Ammon's horn (tissue), 1 donor: ENCODE measurements at regions not wholly inside any gene's neighbourhood (a gene's known extent, or its start where the extent isn't known, plus 50 kb on each side); places are given as distances from the start of the nearest gene placed in this dataset.

Experiments
- DNase-seq: peaks from one replicate; pipeline ENCODE4 v3.0.0-alpha.2; 2016; ENCODE audit warnings: low spot score

DNA sequence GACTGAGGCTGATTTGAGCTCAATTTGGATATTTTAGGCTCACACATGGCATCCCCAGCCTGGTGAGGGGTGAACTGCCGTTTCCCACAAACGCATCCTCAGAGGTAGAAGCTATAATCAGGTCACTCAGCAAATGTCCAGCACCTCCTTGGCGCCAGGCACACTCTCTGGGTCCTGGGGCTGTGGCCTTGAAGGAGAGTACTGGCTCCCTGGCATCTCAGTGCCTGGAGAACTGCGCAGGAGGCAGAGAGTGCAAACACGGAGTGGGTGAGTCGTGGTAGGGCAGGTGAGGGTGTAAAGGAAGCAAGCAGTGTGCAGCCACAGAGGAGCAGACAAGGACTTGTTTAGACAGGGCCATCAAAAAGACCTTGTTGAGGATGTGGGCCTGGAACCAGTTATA, 224.0 kb upstream of the ZNF32 start:
- DNase-seq, result no peak

DNA sequence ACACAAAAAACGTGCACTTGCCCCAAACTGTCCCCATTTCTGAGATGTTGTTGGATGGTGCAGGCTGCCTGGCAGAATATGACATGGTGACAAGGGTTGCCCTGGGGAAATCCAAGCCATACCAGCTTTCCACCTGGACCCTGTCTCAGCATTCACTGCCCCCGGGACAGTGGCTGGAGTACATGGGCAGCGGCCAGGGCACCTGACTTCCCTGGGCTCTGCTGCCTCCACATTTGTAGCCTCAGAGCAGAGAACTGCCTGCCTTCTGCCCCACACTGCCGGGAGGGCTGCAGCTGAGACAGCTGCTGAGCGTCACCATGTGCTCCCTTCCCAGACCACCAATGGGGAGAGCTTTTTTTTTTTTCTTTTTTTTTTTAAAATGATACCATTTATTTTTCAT, 222.9 kb upstream of the ZNF32 start:
- no peak for DNase-seq

DNA sequence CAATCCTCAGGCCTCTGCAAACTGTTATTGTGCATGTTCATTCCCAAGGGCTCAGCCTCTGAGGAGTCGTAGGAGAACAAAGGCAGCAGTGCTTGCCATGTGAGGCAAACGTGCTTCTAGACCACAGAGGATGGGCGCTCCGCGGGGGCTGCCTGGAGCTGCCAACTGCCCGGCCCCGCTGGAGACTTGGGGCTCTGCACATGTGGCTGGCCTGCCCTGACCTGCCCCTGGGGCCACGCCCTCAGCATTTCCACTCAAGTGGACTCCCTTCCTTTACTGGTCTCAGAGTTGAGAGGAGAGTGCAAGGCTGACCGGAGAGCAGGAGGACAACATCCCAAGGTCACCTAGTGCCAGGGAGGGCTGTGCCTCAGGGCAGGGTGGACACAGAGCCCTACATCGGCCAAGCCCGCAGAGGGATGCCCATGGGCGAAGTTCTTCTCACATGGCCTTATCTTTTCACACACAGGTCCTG, 222.3 kb upstream of the ZNF32 start:
- no peak for DNase-seq

DNA sequence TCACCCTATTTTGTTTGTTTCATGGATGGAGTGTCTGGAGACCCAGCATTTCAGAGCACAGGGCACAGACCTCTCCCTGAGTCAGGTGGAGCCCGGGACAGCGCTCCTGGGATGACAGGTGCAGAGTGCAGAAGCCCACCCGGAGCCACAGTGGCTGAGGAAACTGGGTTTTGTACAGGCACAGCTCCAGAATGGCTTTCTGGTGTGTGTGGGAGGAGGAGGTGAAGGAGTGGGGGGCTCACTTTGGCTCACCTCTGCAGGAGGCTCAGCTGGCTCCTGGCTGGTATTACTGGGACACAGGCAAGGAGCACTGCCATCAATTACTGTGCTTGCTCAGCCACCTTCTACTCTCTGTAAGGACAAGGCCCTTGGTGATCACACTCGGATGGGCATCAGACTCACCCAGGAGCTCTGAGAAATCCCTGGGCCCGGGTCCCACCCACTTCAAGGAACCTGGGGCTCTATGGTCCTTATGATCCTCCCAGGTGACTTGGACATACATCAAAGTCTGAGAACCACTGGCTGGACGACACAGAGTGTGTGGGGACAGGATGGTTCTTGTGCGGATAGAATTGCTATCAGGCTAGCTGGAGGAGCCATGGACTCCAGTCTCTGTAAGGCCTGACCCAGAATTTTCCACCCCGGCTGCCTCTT, 221.1 kb upstream of the ZNF32 start:
- no peak for DNase-seq

DNA sequence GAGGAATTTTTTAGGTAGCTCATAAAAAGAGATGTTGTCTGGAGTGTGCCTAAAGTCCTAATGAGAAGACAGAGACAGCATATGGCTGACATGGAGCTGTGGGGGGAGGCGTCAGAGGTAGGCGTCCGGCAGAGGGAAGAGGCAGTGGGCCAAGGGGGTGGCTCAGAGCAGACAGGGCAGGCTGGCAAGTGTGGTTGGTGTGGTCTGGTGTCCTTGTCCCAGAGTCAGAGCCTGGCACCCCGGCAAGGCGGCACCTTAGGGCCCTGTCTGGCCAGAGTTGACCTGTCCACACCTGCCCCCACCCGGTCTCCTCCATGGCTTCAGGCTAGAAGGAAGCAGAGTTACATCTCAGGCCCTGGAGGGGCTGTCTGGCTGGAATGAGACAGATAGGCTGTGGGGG, 220.3 kb upstream of the ZNF32 start:
- DNase-seq, result no peak

DNA sequence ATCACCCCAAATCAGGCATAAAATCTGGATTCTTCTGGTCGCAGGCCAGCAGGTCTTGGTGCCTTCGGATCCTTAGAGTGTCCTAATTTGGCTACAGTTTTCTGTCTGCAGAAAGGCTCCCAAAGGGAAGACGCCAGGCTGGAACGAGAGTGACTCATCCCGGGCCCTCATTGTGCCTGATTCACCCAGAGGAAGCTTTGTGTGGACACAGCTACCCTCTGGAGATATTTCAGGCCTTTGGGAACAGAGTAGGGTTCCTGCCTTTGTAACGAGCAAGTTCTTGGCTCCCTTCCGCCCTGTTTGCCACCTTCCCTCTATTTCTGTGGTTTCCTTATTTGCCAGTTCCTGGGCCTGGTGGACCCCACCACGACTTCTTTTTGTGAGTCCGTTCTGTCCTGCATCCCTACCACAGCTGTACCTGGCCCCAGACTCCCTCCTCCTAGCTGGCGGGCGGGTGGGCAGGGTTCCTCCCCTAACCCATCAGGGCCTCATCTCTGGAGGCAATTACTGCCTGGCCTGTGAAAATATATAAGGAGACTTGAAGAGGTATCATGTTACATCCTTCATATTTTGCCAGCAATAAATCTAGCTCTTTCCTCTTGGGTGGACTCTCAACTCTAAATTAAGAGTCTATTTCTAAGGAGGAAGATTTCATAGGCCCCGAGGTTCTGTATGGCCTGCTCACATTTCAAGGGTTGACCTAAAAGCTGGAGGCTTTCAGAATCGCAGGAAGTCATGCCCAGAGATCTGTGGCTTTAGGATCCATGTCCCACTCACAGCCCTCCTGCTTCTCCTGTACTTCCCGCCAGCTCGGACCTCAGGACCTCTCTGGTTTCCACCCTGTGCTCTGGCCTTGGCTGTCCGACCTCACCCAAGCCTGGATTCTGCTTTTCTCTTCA, 219.2 kb upstream of the ZNF32 start:
- DNase-seq, result no peak

DNA sequence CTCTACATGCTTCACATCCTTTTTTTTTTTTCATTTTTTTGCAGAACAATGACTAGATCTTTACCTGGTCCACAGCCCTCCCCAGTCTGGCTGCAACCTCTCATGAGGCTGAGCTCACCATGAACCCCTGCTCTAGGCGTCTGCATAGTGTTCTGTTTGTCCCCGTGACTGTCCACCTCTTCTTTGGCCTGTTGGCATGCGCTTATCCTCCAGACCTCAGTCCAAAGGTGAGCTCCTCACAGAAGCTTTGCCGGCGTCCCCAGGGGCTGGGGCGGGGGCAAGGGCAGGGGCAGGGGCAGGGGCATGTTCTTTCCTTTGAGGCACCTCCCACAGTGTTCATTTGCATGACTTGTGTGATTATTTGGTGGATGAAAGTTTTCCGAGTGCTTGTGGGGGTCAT, 218.4 kb upstream of the ZNF32 start:
- DNase-seq, result no peak

DNA sequence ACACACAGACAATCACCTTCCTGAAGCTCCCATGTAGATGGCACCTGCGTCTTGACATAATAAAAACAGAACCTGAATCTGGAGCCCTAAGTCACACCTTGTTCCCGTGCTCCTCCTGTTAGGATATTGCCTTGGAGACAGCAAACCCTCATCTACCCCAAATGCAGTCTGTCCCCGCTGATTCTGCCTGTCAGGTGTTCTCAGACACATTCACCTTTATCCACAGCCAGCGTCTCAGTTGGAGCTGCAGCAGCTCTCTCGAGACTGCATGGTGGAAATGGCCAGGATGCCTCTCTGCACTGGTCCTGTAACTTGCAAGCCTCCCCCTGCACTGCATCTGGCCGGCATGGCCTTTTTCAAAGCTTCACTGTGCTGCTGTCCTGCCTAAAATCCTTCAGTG, 218.0 kb upstream of the ZNF32 start:
- no peak for DNase-seq

DNA sequence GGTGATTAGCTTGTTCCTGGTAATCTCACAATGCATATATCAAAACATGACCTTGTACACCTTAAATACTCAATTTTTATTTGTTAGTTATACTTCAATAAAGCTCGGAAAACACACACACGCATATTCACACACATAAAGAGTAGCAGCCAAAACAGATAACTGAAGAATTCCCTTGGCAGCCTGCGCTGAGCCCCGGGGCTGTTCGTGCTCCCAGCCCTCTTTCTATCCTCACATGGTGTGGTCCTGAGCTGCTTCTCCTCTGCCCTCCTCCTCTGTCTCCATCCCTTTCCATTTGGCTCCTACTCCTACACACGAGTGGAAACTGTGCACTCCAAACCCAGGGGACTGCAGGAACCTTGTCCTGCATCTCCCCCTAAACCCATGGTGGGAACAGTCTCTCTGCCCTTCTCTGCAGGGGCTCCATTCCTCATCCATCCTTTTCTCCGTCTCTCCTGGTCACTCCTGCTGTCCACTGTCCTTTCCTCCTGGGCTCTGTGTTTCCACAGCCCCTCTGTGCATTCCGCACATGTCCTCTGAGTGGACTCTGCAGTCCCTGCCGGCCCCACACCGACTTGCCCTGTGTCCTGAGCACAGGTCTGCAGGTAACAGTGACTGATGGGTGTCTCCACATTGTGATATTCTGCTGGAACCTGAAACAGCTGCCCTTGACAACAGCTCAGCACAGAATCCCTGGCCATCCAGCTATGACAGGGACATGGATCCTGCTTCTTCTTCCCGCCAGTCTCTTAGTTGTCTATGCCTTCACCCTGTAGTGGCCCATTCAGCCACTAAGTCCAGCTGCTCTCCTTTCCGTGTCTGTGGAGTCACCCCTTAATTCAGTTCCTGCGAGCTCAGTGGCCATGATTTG, 216.8 kb upstream of the ZNF32 start:
- no peak for DNase-seq

DNA sequence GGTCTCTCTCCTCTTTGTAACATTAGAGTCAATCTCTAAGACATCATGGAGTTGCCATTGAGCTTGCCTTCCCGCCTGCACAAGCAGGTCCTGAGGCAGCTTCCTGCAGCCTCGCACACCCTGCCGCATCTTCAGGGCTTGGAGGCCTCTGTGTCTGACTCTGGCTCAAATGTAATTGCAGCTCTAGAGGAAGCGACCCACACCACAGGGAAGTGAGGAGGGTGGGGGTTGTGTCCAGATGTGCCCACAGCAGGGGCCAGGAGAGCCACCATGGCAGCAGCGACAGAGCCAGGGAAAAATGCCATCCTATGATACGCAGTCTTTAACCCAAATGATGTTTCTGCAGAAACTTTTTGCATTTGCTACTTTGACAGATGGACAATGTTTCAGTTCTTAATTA, 216.0 kb upstream of the ZNF32 start:
- no peak for DNase-seq

DNA sequence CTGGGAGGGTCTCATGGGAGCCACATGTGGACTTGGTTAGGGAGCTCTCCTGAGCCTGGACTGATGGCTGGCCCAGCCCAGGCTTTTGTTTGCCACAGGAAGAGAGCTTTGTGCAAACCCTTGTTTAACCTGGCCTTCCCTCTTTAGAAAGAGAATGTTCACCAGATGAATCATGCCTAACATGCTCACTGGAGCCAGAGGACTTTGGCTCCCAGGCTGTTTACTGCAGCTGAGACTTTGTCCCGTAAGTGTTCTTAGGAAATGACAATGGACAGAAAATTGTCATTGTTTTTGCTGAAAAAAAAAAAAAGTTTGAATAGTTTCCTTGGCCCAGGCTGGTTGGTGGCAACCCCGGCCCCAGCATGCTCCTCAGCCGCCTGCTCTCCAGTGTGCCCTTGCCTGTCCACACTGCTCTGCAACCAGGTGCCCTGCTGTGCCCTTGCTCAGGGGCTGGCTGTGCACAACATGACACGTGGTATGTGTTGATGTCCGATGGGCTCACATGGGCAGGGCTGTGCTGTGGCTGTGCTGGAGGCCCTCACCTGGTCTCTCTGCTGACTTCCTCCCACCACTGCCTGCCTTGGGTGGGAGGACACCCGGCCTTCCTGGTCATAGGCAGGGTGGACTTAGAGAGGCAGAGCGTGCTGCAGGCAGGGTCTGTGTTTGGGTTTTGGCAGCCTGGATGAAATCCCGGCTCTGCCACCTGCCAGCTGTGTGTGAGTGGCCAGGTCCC, 215.3 kb upstream of the ZNF32 start:
- no peak for DNase-seq

DNA sequence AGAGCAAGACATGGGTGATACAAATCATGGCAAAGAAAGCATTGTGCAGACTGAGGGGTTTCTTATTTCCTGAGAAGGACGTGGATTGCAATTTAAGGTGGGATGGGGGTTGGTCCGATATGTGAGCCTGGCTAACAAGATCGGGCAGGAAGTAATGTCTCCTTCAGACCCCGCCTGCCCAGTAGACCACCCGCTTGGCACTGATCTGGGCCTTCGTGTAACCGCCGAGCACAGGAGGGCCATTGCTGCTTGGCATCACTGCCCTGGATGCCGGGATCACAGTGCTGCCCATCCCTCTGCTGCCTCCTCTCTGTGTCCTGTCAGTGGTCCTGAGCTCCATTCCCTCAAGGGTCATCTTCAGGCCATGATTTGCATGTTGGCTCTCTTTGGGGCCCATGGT, 214.6 kb upstream of the ZNF32 start:
- DNase-seq, result no peak

DNA sequence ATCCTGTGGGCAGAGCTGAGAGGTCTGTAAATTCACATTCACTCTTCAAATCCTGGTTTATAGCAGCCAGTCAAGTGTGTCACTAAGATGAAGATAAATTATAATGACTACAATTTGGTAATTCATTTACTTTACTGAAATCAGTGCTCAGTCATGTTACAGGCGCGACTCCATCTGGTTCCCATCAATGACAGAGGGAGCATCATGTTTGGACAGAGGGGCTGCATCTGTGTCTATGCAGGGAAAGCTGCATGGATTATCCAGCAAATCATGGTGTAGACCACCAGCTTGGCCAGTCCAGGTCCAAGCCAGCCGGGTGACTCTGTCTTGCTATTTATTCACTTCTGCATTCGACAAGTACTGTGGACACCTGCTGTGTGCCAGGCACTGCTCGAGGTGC, 214.1 kb upstream of the ZNF32 start:
- no peak for DNase-seq

DNA sequence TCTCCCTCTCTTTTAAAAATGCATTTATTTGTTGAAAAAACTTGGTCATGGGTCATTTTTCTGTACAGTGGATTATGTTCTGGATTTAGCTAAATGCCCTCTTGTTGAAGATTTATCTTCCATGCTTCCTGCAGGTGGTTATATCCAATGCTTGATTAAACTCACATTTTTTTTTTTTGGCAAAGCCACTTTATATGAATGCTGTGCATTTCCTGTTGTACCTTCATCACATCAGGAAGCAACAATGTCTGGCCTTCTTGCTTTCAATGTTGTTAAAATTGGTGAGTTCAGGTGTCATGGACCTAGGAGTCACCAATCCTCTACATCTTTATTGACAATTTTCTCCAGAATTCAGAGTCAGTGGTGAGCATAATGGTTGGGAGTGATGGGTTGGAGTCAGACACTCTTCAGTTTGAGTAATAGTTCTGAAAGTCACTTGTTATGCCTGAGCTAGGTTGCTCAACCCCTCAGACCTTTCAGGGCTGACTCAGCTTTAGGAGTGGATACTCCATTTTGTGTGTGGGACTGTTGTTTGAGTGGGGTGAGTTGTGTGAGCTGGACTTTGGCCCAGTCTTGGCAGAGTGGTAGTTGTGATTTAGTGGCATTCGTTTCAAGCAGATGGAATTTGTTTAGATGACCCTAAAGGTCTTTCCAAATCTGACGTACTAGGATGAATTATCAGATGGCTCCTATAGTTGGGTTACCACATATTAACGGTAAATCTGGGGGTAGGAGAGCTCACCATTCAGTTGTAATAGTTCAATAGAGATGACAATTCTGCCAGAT, 213.5 kb upstream of the ZNF32 start:
- no peak for DNase-seq

DNA sequence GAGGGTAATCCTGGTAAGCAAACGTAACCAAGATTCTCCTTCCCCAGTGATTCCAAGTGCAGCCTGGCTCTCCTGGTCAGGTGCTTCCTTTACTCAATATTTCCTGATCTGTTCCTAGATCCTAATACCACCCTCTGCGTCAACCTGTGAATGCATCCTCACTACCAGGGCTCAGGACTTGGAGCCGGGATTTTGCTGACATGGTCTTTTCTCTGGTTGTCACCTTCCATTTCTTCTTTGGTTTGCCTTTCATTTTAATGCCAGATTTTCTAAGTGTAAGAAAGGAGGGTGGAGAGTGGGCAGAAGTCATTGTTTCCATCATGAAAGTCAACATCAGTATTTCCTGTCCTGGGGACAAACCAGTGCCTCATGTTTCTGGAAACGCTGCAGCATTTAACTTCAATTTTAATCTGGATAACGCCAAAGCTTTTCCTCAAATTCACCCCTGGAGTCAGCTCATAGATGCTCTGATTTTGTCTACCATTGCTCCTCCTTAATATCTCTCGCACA, 210.4 kb upstream of the ZNF32 start:
- no peak for DNase-seq

DNA sequence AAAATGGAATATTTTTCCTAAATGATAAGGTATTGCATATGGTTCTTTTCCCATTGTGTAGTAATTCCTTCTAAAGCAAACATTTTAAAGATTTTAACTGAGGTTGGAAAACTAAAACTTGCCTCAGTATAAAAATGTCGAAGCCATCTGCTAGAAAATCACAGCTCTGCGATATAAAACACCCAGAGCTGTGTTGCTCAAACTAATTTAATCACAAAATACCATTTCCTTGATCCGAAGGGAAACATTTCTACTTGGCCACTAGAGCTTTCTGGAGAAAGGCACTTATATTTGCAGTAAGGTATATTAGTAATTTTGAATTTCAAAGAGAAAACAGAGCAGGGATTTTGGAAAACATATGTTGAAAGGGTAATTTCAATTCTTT, 209.2 kb upstream of the ZNF32 start:
- no peak for DNase-seq

DNA sequence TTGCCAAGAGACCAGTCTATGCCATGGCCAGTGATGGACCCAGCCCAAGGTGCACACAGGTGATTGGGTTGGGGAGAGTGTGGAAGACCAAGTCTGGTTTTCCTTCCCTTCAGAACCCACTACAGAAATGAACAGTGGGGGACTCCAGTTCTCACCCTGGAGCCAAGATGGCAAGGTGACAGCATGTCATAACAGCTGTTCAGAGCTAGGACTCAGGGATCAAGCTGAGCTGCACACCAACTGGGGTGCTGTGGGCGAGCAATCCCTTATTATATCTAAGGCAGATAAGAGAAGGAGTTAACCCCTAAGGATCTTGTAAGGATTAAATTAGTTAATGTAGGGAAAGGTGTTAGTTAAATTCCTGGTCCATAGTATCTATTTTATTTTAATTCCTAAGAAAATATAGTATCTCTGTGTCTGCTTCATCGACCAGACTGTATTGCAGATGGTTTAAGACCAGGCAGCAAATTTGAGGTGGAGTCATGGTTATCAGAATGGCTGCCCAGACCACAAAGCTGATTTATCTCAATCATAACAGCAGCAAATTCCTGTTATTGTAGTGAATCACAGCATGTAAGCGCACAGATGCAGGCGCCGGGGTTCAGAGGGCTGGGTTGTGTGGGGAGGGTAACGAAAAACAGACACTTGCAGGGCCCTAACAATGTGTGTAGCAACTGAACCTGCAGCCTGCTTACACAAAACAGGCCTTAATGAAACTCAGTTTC, 208.7 kb upstream of the ZNF32 start:
- DNase-seq, result no peak

DNA sequence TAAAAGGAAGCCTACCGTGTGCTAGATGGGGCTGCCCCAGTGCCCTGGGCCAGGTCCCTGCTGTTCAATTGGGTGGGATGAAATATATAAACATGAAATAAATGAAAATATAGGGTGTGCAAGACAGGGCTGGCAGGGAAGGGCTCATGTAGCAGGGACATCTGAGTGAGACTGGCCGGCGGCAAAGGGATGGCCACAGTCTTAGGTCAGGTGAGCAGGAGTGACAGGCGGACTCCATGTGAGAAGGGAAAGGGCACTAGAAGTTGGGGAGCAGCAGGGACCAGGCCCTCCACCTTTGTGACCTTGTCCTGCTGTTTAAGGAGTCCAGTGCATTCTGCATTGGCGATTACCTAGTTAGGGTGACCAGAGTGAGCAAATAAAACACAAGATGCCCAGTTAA, 207.6 kb upstream of the ZNF32 start:
- no peak for DNase-seq

DNA sequence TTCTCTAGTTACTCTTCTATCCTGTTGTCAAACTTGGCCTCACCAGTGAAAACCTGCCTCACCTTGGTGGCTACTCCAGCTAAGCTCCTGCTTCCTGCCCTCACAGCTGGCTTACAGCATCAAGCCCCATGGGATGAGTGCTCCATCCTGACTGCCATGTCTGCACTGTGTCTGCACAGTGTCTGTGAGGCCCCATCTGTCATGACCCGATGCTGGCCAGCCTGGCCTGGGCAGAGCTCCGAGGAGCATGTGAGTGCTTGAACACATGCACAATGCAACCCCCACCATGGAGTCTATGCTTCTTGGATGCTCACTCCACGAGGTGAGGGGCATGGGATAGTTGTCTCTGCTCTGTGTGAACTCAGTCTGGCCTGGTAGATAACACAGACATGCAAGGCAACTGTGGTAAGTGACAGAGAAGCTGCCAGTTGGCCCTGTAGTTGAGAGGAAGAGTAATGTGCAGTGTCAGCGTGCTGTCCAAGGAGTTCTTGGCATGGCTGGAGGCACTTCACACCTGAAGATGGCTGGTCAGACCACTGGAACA, 207.1 kb upstream of the ZNF32 start:
- no peak for DNase-seq

DNA sequence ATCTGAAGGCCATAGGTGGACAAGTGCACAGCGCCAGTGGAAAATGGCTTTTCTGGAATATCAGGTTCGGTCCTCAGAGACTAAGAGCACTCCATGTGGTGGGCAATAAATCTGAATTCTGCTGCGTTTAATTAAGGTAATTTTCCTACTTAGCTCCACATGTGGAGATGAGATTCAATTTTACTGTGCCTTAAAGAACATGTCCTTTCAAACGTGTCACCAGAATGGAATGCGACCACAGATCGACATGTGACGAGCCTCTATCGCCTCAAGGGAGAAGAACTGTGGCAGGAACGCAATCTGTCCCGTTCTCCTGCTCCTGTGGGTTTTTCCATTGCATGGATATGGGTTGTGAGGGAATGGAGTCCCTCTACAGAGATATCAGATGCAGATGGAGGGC, 205.3 kb upstream of the ZNF32 start:
- no peak for DNase-seq
